Activated naive CD8-positive, alpha-beta T cell treated with anti-CD3 and anti-CD28 coated beads for 36 hours (primary cell): ENCODE measurements at regions not wholly inside any gene's neighbourhood (a gene's known extent, or its start where the extent isn't known, plus 50 kb on each side); places are given as distances from the start of the nearest gene placed in this dataset.

ENCODE experiments used
- DNase-seq: peaks from one replicate; pipeline ENCODE4 v3.0.0; 2021
- H3K27ac Mint-ChIP-seq: one replicate; pipeline ENCODE4 v1.8.0; 2022; ENCODE audit warnings: mild to moderate bottlenecking, moderate library complexity, mixed read lengths
- H3K27me3 Mint-ChIP-seq: one replicate; pipeline ENCODE4 v1.8.0; 2022; ENCODE audit warnings: mild to moderate bottlenecking, mixed read lengths
- H3K36me3 Mint-ChIP-seq: one replicate; pipeline ENCODE4 v1.8.0; 2021; ENCODE audit warnings: mild to moderate bottlenecking, mixed read lengths
- H3K4me1 Mint-ChIP-seq: one replicate; pipeline ENCODE4 v1.8.0; 2021; ENCODE audit warnings: mixed read lengths
- H3K4me3 Mint-ChIP-seq: one replicate; pipeline ENCODE4 v1.8.0; 2022; ENCODE audit warnings: mild to moderate bottlenecking, moderate library complexity, mixed read lengths
- H3K9me3 Mint-ChIP-seq: one replicate; pipeline ENCODE4 v1.8.0; 2022; ENCODE audit warnings: mixed read lengths

DNA sequence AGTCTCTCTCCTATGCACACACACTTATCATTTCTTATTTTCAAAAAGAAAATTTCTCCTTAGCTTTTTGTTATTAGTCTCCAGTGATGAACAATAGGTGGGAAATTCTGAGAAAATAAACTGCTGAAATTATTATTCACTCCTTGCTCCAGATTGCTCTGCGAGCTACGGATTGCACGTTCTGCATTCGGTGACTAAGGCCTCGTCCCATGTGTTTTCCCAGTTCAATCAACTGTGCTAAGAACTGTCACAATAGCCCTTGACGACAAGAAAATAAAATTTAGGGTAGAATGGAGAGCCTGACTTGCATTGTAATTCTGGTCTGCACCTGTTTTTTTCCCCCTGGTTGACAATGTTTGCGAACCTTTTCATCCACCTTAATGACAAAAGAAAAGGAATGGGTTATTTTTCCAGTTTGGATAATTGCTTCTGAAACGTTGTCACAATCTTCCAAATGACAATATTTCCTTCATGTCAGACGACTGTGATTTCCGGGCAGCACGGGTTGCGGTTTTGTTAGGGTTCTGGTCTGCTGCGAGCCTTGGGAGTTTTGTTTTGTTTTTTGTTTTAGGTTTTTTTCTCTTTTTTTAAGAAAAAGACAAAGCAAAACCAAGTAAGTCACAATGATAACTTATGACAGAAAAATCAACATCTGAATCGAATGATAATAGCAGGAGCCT lies 124.5 kb upstream of the NOCT start:
- DNase-seq = no peak
- H3K4me1 Mint-ChIP-seq = peaks cover 8% of the 10 kb centered on the region
- no peak overlapping the region for H3K4me3 Mint-ChIP-seq
- no peaks in the 10 kb centered on the region for H3K9me3 Mint-ChIP-seq
- peaks cover 5% of the 10 kb centered on the region for H3K27me3 Mint-ChIP-seq
- H3K27ac Mint-ChIP-seq = no peak overlapping the region
- no peaks in the 10 kb centered on the region for H3K36me3 Mint-ChIP-seq

DNA sequence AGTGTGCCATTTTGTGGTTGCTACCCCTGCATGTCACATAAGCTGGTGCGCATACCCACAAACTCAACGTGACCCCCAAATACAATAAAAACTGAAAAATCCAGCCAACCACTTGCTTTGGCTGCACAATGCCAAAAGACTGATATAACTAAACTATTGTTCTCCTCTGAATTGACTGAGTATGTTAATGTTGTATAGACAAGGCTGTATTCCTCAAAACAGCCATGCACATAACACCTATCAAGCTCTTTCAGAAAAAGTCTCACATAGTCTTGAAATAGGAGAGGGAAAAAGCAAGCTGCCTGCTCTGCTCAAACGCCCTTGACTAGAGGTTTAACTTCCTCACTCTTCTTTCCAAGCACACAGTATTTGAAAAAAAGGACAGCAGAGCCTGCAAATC lies 126.4 kb upstream of the NOCT start:
- Mint-ChIP-seq H3K9me3 (no peaks in the 10 kb centered on the region), H3K4me3 (no peak overlapping the region), H3K4me1 (peaks cover 8% of the 10 kb centered on the region), H3K27me3 (no peaks in the 10 kb centered on the region), H3K36me3 (no peaks in the 10 kb centered on the region), H3K27ac (no peak overlapping the region)
- DNase-seq = no peak

DNA sequence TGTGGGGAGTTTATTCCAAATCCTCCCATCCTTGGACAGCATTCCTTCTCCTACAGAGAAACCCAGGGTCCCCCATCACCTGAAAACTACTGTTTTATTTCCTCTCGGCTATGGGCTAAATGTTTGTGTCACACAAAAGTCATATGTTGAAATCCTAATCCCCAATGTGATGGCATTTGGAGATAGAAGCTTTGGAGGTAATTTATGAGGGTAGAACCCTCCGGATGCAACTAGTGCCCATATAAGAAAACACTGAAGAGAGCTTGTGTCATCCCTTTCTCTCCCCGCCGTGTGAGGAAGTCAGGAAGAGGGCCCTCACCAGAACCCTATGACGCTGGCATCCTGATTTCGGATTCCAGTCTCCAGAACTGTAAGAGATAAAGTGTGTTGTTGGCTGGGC lies 127.8 kb upstream of the NOCT start:
- H3K27me3 Mint-ChIP-seq = no peaks in the 10 kb centered on the region
- H3K36me3 Mint-ChIP-seq = no peaks in the 10 kb centered on the region
- no peaks in the 10 kb centered on the region for H3K9me3 Mint-ChIP-seq
- H3K4me3 Mint-ChIP-seq = no peak overlapping the region
- DNase-seq = no peak
- peaks cover 8% of the 10 kb centered on the region for H3K4me1 Mint-ChIP-seq
- H3K27ac Mint-ChIP-seq = no peak overlapping the region

DNA sequence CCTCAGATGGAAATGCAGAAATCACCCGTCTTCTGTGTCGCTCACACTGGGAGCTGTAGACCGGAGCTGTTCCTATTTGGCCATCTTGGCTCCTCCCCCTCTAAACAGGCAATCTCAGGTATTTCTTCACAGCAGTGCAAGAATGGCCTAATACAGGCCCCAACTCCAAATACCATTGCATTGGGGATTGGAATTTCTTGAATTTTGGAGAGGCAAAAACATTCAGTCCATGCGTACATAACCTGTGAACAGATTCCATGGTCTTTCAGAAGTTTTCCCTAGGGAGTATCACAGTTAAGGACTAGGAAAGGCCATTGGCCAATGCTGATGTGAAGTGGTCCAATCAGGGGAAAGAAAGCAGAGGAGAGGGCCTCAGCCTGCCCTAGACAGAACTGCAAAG lies 128.2 kb upstream of the NOCT start:
- Mint-ChIP-seq H3K27me3 (no peaks in the 10 kb centered on the region), H3K9me3 (no peaks in the 10 kb centered on the region), H3K4me3 (no peak overlapping the region), H3K27ac (no peak overlapping the region), H3K36me3 (no peaks in the 10 kb centered on the region), H3K4me1 (peaks cover 5% of the 10 kb centered on the region)
- no peak for DNase-seq

DNA sequence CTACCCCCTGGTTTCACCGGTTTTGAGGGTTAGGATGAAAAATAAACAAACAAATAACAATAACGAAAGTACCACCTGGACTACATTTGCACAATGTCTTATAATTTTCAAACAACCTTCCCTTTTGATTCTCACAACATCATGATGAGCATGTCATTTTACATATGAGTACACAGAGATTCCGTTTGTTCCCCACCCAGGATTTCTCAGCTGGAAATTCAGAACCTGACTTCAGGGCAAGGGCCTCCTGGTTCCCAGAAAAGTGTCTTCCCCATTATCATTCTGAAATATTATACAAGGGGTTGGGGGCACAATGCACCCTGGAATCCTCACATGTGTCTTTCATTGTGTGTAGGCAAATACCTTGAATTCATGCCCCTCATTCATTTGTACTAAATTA lies 135.8 kb upstream of the NOCT start:
- no peaks in the 10 kb centered on the region for H3K36me3 Mint-ChIP-seq
- no peak overlapping the region for H3K27ac Mint-ChIP-seq
- H3K9me3 Mint-ChIP-seq = no peaks in the 10 kb centered on the region

DNA sequence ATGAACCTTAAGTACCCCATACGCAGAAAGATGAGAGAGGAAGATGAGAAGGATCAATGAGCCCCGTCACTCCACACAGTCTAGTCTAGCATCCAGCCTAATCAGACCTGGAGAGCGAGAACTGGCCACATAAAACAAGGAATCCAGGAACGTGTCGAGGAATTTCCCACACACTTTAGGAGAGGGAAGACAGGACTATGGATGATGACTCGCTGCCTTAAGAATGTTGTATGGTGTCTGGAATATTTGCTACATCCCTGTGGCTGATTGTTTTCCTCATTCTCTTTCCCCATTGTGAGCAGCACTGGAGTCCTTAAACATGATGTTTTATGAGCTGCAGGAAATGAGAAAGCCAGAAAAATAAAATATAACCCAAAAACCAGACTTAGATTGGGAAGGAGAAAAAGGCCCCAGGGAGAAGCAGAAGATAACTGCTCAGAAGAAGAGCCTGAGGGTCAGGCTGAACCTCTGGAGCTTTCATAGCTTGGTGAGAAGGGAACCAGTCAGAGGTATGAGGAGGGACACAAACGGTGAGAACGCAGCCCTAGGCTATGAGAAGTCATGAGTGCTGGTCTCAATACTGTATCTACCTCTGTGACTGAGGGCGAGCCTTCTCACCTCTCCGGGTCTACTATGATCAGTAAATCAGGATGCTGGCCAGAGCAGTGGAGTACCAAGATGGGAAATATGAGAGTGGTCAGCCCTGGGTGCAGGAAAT lies 139.5 kb upstream of the NOCT start:
- Mint-ChIP-seq H3K27me3 (peaks cover 25% of the 10 kb centered on the region), H3K4me1 (no peaks in the 10 kb centered on the region), H3K4me3 (no peak overlapping the region), H3K27ac (no peak overlapping the region), H3K9me3 (no peaks in the 10 kb centered on the region), H3K36me3 (no peaks in the 10 kb centered on the region)
- DNase-seq = no peak

More for the DNA sequence above, 135.8 kb upstream of the NOCT start:
- Mint-ChIP-seq H3K27me3 (peaks cover 10% of the 10 kb centered on the region), H3K4me3 (no peak overlapping the region), H3K4me1 (no peaks in the 10 kb centered on the region)
- no peak for DNase-seq

DNA sequence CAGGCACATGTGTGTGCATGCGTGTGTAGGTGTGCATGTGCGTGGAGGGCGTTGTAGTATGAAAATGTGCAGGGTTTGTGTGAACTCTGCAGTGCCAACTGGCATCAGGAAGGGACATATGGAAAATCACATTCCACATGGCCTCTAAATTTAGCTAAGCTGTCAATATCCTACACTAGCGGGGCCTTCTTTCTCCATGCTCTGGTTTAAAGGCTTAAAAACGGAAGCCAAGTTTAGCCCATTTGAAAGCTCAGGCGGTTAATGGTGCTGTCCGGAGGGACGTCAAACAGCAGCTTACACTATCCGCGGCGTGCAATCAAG lies 144.1 kb upstream of the NOCT start:
- DNase-seq = no peak
- H3K9me3 Mint-ChIP-seq = no peaks in the 10 kb centered on the region
- H3K27me3 Mint-ChIP-seq = peaks cover 28% of the 10 kb centered on the region
- no peaks in the 10 kb centered on the region for H3K36me3 Mint-ChIP-seq
- no peak overlapping the region for H3K27ac Mint-ChIP-seq
- no peaks in the 10 kb centered on the region for H3K4me1 Mint-ChIP-seq
- H3K4me3 Mint-ChIP-seq = no peak overlapping the region

DNA sequence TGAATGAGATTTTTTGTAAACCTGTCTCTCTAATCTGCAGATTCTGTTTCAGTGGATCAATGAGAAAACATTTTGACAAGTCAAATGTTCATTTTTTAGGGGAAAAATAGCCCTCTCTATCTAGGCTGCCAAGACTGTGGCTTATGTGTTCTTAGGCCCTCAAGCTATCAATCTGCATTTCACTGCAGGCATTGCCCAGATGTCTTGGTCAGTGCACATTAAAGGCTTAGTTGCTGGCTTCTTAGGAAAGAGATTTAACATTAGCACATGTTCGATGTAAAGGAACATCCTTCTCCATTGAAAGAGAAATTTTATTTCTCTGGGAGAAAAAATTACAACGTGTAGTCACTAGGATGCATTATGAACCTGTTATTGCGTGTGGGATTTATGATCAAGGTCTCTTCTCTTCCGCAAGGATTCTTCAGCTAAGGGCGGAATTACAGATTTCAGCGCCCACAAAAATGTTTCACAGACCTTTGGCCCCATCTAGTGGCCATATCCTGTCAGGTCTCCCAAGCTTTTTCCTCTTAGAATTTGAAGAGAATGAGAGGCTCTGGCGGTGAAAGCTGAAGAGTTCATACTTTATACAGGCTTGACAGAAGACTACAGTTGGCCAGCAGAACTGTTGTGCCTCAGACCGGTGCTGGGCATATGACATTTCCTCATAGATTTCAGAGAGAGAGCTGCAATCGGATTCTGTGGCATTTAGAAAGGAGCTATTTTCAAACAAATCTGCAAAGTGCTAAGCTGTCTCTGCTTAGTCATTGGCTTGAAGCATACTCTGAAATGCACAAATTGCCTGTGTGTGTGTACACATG lies 144.6 kb upstream of the NOCT start:
- Mint-ChIP-seq H3K36me3 (no peaks in the 10 kb centered on the region), H3K4me1 (no peaks in the 10 kb centered on the region), H3K4me3 (no peak overlapping the region), H3K9me3 (no peaks in the 10 kb centered on the region), H3K27me3 (peaks cover 26% of the 10 kb centered on the region), H3K27ac (no peak overlapping the region)
- peak; percentile 31 for DNase-seq

DNA sequence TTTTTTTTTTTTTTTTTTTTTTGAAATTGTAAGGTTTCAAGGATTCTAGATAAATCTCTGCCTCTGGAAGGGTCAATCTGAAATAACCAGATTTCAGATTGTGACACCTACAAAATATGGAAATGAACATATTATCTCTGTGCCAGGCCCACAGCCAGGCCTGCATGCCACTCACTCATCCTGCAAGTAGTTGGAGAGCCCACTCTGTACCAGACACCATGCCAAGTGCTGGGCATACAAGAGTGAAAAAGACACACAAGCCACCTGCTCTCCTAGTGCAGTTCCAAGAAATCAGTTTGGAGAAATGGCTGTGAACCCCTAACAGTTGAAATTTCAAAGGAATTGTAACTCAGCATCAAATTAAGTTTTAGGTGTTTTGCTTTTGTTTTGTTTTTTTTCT lies 145.9 kb upstream of the NOCT start:
- no peak overlapping the region for H3K4me3 Mint-ChIP-seq
- H3K4me1 Mint-ChIP-seq = peaks cover 2% of the 10 kb centered on the region
- no peak for DNase-seq
- H3K36me3 Mint-ChIP-seq = no peaks in the 10 kb centered on the region
- no peaks in the 10 kb centered on the region for H3K9me3 Mint-ChIP-seq
- peaks cover 29% of the 10 kb centered on the region for H3K27me3 Mint-ChIP-seq
- no peak overlapping the region for H3K27ac Mint-ChIP-seq

DNA sequence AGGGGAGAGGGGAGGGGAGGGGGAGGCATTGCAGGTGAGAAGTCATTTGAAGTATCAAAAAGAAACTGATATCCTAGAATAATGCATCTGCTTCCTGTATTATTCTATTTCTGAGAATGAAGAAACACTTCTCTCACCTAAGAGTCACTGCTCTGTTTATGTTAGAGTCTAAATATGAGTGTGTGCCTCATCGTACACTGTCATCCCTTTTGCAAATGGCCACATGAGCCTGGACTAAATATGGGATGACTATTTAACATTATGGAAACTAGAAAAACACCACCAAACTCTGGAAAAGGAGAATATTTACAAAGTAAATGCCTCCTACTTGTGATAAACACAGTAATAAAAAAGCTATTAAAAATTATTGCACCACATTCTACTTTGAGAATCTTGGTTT lies 146.4 kb upstream of the NOCT start:
- no peak overlapping the region for H3K4me3 Mint-ChIP-seq
- no peak overlapping the region for H3K27ac Mint-ChIP-seq
- peaks cover 26% of the 10 kb centered on the region for H3K27me3 Mint-ChIP-seq

DNA sequence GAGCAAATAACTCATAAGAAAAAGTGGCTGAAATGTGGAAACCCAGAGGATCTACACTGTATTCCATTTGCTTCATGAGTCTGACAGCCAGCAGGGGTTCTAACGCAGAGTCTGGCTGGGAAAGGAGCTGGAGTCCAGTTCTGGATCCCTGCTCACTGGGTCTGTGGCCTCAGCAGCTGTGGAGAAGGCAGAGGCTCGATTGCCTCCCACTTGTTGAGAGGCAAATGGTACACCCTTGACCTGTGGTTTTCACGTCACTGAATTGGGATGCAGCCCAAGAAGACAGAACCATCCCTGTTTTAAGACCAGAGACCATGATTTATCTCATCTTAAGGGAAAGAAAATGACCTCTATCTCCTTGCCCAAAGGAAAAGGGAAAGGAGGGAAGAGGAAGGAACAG lies 147.0 kb upstream of the NOCT start:
- Mint-ChIP-seq H3K27me3 (peaks cover 25% of the 10 kb centered on the region), H3K27ac (no peak overlapping the region), H3K4me1 (peaks cover 2% of the 10 kb centered on the region), H3K4me3 (no peak overlapping the region), H3K36me3 (no peaks in the 10 kb centered on the region), H3K9me3 (no peaks in the 10 kb centered on the region)
- DNase-seq = no peak

More for the DNA sequence above, 146.4 kb upstream of the NOCT start:
- DNase-seq = no peak
- Mint-ChIP-seq H3K9me3 (no peaks in the 10 kb centered on the region), H3K4me1 (peaks cover 2% of the 10 kb centered on the region), H3K36me3 (no peaks in the 10 kb centered on the region)

DNA sequence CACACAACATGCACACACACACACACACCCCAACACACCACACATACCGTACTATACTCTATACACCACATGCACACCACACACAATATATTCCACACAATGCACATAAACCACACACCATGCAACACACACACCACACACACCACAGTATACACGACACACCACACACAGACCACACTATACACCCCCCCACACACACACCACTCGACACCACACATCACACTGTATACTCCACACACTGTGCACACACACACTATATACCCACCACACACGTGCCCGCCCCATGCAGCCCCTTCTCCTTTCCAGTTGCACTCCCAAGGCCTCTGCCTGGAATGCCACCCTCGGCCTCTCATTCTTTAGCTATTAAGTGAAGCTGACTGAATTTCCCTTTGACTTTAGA lies 148.2 kb upstream of the NOCT start:
- Mint-ChIP-seq H3K9me3 (no peaks in the 10 kb centered on the region), H3K27me3 (peaks cover 20% of the 10 kb centered on the region), H3K4me3 (no peak overlapping the region), H3K36me3 (no peaks in the 10 kb centered on the region), H3K27ac (no peak overlapping the region), H3K4me1 (peaks cover 2% of the 10 kb centered on the region)
- DNase-seq = no peak

DNA sequence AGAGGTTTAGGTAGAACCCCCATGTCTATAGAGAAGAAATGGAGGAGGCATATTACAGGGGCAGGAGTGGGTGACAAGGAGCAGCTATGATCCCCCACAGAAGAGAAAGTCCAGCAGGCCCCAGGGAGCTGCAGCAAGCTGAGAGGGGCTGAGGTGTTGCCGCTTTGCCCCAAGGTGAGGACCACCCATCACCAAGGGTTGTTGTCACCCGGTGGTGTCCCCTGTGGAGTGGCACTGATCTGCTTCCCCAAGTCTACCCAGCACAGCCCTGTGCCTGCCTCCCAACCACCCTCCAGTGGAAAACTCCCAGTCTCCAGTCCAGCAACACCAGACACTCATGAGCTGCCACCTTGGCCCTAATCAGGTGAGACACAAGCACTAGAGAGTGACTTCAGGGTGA lies 149.3 kb upstream of the NOCT start:
- Mint-ChIP-seq H3K4me3 (no peak overlapping the region), H3K9me3 (no peaks in the 10 kb centered on the region), H3K4me1 (peaks cover 2% of the 10 kb centered on the region), H3K27me3 (peaks cover 17% of the 10 kb centered on the region), H3K36me3 (no peaks in the 10 kb centered on the region), H3K27ac (no peak overlapping the region)
- no peak for DNase-seq

DNA sequence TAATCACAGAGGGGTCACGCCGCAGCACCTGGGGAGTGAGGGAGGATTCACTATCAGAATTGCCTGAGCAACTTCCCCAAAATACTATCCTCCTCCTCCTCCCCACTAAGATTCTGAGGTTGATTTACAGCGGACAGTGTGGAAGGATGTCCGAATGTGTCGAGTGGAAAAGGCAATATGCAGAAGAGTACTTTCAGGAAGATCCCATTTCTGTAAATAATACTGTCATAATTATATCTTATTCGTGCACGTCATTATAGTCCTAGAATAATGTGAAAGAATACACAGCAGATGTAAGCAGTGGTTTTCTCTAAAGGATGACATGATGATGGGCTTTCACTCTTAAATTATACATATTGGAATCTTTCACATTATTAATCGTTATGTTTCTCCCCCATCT lies 149.8 kb upstream of the NOCT start:
- no peak for DNase-seq
- Mint-ChIP-seq H3K27ac (no peak overlapping the region), H3K9me3 (no peaks in the 10 kb centered on the region)

DNA sequence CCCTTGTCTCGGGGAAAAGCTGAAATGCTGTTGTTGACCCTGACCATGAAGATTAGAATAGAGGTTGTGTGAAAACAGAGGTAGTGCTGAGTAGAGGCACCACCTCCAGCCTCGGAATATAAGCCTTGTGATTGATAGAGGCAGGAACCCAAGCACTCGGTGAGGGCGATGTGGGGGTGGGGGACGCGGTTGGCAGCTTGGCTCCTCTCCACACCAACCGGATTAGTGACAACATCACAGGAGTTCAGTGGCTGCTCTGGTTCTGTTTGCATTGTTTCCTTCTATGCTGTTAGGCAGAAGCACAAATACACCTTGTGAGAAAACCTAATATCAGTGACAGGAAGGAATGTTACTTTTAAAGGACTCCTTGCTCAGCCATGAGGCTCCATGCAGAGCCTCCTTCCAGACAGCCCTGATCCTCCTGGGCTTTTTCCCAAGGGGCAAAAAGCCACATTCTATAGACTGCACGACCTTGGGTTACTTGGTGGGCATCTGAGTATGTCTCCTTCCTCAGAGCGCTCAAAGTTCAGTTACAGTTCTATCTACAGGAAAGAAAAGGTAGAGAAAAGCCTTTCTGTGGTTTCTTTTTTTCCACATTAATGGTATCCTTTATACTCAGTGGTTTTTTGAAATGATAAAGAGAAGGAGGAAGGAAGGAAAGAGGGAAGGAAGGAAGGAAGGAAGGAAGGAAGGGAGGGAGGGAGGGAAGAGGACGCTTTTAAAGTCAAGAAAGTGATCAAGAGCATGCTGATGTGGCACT lies 150.4 kb upstream of the NOCT start:
- Mint-ChIP-seq H3K27me3 (peaks cover 10% of the 10 kb centered on the region), H3K36me3 (no peaks in the 10 kb centered on the region), H3K4me3 (no peak overlapping the region), H3K27ac (no peak overlapping the region), H3K9me3 (no peaks in the 10 kb centered on the region), H3K4me1 (peaks cover 2% of the 10 kb centered on the region)
- no peak for DNase-seq

More for the DNA sequence above, 149.8 kb upstream of the NOCT start:
- Mint-ChIP-seq H3K4me1 (peaks cover 2% of the 10 kb centered on the region), H3K27me3 (peaks cover 12% of the 10 kb centered on the region), H3K4me3 (no peak overlapping the region), H3K36me3 (no peaks in the 10 kb centered on the region)
